ENCODE measurements at regions not wholly inside any gene's neighbourhood (a gene's known extent, or its start where the extent isn't known, plus 50 kb on each side); places are given as distances from the start of the nearest gene placed in this dataset.

DNA sequence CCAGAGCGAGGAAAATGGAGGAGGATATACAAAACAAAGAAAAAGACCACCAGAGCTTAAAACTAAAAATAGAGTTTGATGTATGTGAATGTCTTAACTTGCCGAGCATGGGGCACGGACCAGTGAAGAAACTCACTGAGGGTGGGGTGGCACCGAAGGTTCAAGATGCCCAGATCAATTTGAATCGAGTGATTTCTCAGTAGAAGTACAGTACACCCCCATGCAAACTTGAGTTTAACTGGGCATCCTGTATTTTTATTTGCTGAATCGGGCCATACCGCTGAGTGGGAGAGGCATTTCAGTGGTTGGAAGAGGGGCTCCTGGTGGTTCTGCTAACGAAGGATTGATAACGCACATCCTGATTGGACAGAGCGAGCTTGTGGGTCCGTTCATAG lies 81.7 kb downstream of the ANKRD60 start:
- H3K9me3 Mint-ChIP-seq, result peaks cover 26% of the 10 kb centered on the region
- TF ChIP-seq, protein P1, sequence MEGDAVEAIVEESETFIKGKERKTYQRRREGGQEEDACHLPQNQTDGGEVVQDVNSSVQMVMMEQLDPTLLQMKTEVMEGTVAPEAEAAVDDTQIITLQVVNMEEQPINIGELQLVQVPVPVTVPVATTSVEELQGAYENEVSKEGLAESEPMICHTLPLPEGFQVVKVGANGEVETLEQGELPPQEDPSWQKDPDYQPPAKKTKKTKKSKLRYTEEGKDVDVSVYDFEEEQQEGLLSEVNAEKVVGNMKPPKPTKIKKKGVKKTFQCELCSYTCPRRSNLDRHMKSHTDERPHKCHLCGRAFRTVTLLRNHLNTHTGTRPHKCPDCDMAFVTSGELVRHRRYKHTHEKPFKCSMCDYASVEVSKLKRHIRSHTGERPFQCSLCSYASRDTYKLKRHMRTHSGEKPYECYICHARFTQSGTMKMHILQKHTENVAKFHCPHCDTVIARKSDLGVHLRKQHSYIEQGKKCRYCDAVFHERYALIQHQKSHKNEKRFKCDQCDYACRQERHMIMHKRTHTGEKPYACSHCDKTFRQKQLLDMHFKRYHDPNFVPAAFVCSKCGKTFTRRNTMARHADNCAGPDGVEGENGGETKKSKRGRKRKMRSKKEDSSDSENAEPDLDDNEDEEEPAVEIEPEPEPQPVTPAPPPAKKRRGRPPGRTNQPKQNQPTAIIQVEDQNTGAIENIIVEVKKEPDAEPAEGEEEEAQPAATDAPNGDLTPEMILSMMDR (IDR thresholded peaks at IDR 0.05), result no peak
- H3K27ac Mint-ChIP-seq, result no peak overlapping the region
- H3K4me3 Mint-ChIP-seq, result no peak overlapping the region
- H3K4me1 Mint-ChIP-seq, result peaks cover 12% of the 10 kb centered on the region
- no peak for DNase-seq
- peaks cover 64% of the 10 kb centered on the region for H3K27me3 Mint-ChIP-seq (ENCODE audit: low read depth, poor library complexity)
- H3K36me3 Mint-ChIP-seq (ENCODE audit: low read depth), result peaks cover 5% of the 10 kb centered on the region

DNA sequence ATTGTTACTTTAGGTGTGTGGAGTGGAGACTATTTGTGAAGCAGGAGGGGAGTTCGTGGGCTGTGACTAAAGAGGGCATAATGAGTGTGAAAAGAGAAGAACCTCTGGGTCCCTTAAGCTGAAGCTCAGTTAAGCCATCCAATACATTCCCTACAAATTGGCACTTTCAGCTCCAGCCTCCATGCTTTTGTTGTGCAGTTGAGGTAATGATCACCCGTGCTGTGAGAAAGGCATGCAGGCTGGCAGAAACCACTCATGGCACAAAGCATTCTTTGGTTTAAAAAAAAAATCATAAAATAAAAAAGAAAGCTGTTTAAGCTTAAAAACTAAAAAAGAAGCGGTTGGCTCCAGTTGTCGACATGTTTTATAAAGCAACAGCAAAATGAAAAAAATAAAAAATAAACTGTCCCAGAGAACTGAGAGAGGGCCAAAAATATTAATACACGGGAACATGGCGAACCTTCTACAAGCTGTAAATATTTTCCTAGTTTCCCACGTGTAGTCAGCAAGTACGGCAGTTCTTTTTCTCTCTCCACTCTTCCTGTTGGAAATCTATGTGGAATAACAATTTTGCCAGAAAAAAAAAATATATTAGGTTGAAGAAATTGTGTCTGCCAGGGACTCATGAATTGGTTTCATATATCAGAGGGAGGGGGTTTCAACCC lies 82.2 kb downstream of the ANKRD60 start:
- peaks cover 26% of the 10 kb centered on the region for H3K9me3 Mint-ChIP-seq
- peaks cover 12% of the 10 kb centered on the region for H3K4me1 Mint-ChIP-seq
- DNase-seq, result no peak
- no peak overlapping the region for H3K27ac Mint-ChIP-seq
- H3K4me3 Mint-ChIP-seq, result no peak overlapping the region
- H3K27me3 Mint-ChIP-seq (ENCODE audit: low read depth, poor library complexity), result peaks cover 62% of the 10 kb centered on the region
- H3K36me3 Mint-ChIP-seq (ENCODE audit: low read depth), result peaks cover 5% of the 10 kb centered on the region
- TF ChIP-seq, protein P1 (IDR thresholded peaks at IDR 0.05), result no peak

DNA sequence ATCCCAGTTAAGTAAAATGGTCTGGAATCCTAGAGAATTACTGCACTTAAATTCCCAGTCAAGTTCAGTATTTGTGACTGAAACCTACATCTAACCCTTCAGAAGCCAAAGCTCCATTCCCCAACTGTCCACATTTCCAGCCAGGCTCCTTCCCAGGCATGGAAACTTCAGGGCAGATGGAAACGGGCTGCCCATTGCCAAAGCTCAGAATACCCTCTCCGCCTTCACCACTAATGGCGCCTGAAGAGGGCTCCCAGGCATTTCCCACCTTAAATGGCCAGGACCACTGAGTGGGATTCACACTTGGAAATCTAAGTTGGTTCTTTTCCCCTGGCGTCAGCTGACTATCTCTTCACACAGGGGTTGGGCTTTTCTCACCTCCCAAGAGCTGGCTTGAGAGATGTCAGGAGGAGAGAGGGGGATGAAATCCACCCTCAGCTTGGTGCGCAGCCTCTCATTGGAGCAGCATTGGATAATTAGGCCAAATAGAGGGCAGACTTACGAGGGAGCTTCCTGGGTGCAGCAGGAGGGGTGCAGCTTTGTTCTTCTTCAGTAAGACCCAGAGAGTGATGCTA lies 82.9 kb downstream of the ANKRD60 start:
- H3K27ac Mint-ChIP-seq, result no peak overlapping the region
- no peak for DNase-seq
- peaks cover 5% of the 10 kb centered on the region for H3K36me3 Mint-ChIP-seq (ENCODE audit: low read depth)
- TF ChIP-seq, protein P1 (IDR thresholded peaks at IDR 0.05), result no peak
- peaks cover 28% of the 10 kb centered on the region for H3K9me3 Mint-ChIP-seq
- peaks cover 61% of the 10 kb centered on the region for H3K27me3 Mint-ChIP-seq (ENCODE audit: low read depth, poor library complexity)
- H3K4me1 Mint-ChIP-seq, result peaks cover 7% of the 10 kb centered on the region
- no peak overlapping the region for H3K4me3 Mint-ChIP-seq

DNA sequence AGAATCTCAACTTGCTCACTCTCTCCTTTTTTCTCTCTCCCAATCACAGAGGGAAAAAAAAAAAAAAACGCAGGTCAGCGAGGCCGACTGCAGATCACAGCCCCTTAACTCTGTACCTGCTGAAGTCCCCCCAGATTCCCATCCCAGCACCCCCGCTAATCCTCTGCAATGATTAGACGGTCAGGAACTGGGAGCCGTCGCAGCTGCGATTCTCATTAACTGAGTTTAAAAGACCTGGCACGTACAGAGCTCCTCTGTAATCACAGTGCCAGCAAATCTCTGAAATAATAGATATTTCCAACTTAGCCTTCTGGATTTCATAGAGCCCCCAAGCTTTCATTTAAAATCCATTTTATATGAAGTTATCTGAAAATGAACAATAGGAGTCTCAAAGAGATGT lies 84.4 kb downstream of the ANKRD60 start:
- Mint-ChIP-seq H3K4me3 (no peak overlapping the region), H3K9me3 (peaks cover 29% of the 10 kb centered on the region), H3K27ac (no peak overlapping the region), H3K36me3 (ENCODE audit: low read depth) (peaks cover 5% of the 10 kb centered on the region), H3K27me3 (ENCODE audit: low read depth, poor library complexity) (peaks cover 55% of the 10 kb centered on the region), H3K4me1 (no peaks in the 10 kb centered on the region)
- DNase-seq, result no peak
- TF ChIP-seq, protein P1 (IDR thresholded peaks at IDR 0.05), result no peak

DNA sequence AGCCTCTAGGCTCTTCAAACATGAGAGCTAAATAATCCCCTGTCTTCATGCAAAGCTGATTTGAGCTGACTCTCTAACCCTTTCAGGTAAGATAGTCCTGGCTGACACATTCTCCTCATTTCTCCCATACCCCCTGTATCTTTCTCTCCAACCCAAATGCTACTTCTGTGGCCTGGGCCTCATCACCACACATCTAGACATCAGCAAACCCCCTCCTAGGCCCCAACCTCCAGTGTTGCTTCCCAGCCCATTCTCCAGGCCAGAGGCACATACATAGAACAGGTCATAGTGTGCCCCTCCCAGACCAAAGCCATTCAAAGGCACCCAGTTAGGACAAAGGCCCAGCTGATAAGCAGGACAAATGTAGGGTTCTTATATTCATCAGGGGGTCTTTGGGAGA lies 84.9 kb downstream of the ANKRD60 start:
- Mint-ChIP-seq H3K27me3 (ENCODE audit: low read depth, poor library complexity) (peaks cover 55% of the 10 kb centered on the region), H3K36me3 (ENCODE audit: low read depth) (peaks cover 5% of the 10 kb centered on the region), H3K27ac (no peak overlapping the region), H3K4me3 (no peak overlapping the region), H3K9me3 (peaks cover 25% of the 10 kb centered on the region), H3K4me1 (no peaks in the 10 kb centered on the region)
- DNase-seq, result no peak
- TF ChIP-seq, protein P1 (IDR thresholded peaks at IDR 0.05), result no peak

DNA sequence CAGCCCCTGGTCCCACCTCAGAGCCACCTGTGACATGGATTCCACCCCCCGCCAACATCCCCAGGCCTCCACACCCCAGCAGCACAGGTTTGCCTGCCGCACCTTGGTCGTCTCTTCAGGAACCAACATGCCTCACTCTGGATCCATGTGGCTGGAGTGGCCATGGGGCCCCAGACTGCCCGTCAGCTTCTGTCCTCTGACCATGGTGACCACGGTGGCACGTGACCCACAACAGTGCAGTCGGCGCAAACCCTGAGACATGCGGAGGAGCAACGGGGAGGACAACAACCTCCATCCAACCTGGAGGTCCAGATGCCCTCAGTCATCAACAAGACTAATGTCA lies 85.6 kb downstream of the ANKRD60 start:
- no peaks in the 10 kb centered on the region for H3K36me3 Mint-ChIP-seq (ENCODE audit: low read depth)
- no peak overlapping the region for H3K4me3 Mint-ChIP-seq
- no peak for DNase-seq
- H3K4me1 Mint-ChIP-seq, result no peaks in the 10 kb centered on the region
- peaks cover 55% of the 10 kb centered on the region for H3K27me3 Mint-ChIP-seq (ENCODE audit: low read depth, poor library complexity)
- peaks cover 19% of the 10 kb centered on the region for H3K9me3 Mint-ChIP-seq
- TF ChIP-seq, protein P1 (IDR thresholded peaks at IDR 0.05), result no peak
- H3K27ac Mint-ChIP-seq, result no peak overlapping the region
